ENCODE measurements at regions not wholly inside any gene's neighbourhood (a gene's known extent, or its start where the extent isn't known, plus 50 kb on each side); places are given as distances from the start of the nearest gene placed in this dataset.
"Not testable (repeated sequence)": the region's sequence is repeated elsewhere in the genome, so short reads cannot be mapped to it uniquely, and the experiment has no call there.

DNA sequence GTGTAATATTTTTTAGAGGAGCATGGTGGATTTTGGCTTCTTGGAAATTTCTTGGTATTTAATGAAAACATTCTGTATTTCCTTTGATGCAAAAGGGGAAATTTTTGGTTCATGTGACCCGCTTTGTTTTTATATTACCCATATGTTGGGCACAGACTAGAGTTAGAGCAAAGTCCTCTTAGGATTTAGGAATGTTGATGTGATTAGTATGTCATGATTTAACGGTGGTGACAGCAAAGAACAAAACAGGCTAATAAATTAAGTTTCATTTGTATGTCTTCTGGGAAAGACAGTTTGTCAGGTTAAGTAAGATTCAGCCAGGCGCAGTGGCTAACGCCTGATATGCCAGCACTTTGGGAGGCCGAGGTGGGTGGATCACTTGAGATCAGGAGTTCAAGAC lies 304.6 kb downstream of the REEP3 start:
- TF ChIP-seq, protein P1, sequence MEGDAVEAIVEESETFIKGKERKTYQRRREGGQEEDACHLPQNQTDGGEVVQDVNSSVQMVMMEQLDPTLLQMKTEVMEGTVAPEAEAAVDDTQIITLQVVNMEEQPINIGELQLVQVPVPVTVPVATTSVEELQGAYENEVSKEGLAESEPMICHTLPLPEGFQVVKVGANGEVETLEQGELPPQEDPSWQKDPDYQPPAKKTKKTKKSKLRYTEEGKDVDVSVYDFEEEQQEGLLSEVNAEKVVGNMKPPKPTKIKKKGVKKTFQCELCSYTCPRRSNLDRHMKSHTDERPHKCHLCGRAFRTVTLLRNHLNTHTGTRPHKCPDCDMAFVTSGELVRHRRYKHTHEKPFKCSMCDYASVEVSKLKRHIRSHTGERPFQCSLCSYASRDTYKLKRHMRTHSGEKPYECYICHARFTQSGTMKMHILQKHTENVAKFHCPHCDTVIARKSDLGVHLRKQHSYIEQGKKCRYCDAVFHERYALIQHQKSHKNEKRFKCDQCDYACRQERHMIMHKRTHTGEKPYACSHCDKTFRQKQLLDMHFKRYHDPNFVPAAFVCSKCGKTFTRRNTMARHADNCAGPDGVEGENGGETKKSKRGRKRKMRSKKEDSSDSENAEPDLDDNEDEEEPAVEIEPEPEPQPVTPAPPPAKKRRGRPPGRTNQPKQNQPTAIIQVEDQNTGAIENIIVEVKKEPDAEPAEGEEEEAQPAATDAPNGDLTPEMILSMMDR (conservative IDR thresholded peaks at IDR 0.05; ENCODE audit: low read depth, low read length), result no peak
- H3K4me3 ChIP-seq (ENCODE audit: low read depth, low read length), result no peak overlapping the region
- no peak for DNase-seq (ENCODE audit: low read depth)

DNA sequence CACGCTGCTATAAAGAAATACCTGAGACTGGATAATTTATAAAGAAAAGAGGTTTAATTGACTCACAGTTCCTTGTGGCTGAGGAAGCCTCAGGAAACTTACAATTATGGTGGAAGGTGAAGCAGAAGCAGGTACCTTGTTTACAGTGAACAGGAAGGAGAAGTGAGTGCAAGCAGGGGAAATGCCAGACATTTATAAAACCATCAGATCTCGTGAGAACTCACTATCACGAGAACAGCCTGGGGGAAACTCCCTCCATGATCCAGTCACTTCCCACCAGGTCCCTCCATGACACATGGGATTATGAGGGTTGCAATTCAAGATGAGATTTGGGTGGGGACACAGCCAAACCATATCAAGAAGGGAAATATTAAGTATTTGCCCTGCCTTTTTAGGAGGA lies 305.8 kb downstream of the REEP3 start:
- not testable (repeated sequence) for DNase-seq (ENCODE audit: low read depth); H3K4me3 ChIP-seq (ENCODE audit: low read depth, low read length)

DNA sequence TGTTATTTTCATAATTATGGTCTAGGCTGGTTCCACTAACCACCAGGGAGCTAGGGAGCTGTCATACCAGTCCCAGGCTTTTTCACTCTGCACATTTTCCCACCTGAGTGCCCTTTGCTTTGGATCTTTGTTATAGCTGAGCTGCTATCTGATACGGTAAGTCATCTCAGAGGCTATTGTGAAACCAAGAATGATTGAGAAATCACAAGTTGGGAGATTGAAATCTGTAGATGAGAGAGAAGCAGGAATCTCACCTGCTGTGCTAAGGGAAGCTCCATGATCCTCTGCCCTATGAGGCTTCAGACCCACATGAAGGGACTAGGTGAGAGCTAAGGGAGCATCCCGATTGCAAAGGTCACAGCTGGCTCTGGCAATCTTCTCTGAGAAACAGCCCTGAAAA lies 307.8 kb downstream of the REEP3 start:
- no peak overlapping the region for H3K4me3 ChIP-seq (ENCODE audit: low read depth, low read length)
- DNase-seq (ENCODE audit: low read depth), result peak; percentile 26
- TF ChIP-seq, protein P1 (conservative IDR thresholded peaks at IDR 0.05; ENCODE audit: low read depth, low read length), result no peak

DNA sequence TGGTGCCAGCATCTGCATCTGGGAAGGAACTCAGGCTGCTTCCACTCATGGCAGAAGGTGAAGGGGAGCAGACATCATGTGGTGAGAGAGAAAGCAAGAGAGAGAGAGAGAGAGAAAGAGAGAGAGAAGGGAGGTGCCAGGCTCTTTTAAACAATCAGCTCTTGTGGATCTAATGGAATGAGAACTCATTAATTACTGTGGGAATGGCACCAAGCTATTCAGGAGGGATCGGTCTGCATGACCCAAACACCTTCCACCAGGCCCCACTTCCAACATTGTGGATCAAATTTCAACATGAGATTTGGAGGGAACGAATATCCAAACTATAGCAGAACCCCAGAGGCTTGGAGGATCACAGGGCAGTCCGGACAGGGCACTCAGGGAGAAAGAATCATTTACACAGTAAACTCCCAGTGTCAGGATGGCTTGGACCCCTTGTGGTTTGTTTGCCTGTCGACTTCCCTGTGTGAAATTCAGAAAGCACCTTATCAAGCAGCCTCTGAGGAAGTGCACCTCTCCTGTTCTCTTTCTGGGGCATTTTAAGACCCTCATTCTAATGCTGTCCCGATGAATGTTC lies 308.5 kb downstream of the REEP3 start:
- TF ChIP-seq, protein P1 (conservative IDR thresholded peaks at IDR 0.05; ENCODE audit: low read depth, low read length), result no peak
- DNase-seq (ENCODE audit: low read depth), result no peak
- no peak overlapping the region for H3K4me3 ChIP-seq (ENCODE audit: low read depth, low read length)

DNA sequence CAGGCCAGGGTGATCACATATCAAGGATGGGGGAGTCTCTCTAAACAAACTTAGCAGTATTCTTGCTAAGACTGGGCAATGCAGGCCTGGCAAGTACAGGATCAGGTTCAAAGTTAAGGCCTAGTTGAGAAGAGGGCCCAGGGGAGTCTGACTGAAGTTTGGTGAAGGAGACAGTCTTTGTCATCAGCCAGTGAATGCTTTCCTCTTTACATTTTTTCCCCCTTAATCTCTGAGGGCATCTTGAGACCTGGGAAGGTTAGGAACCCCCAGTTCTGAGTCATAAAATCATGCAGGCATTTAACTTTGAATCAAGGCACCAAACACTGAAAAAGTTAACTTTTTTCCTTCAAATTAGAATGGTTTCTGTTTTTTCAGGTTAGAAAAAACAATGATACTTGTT lies 311.5 kb downstream of the REEP3 start:
- DNase-seq (ENCODE audit: low read depth), result no peak
- TF ChIP-seq, protein P1 (conservative IDR thresholded peaks at IDR 0.05; ENCODE audit: low read depth, low read length), result no peak
- H3K4me3 ChIP-seq (ENCODE audit: low read depth, low read length), result no peak overlapping the region

DNA sequence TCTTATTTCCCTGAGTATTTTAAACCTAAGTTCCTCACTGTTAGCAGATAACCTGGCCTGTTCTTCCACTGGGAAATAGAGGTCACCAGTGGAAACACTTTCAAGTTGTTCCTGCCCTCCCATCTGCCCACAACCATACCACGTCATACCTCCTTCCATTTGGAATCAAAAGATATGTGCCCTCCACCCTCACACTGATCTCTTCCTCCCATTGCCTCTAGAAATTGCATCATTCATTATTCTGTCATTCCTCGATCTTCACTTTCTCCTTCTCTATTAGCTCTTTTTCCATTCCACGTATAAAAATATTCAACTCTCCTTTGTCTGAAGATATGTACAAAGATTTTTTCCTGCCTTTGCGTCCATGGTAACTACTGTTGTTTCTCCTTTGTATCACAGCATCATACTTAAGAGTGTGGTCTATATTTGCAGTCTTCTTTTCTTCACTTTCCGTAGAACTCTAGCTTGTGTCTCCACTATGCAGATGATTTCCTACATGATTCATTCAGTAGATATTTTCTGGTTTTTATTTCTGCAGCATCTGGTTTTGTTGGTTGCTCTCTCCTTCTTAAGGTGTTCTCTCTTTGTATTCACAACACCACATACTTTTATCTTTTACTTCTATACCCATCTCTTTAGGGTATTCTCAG lies 312.3 kb downstream of the REEP3 start:
- no peak overlapping the region for H3K4me3 ChIP-seq (ENCODE audit: low read depth, low read length)
- DNase-seq (ENCODE audit: low read depth), result peak; percentile 26
- TF ChIP-seq, protein P1 (conservative IDR thresholded peaks at IDR 0.05; ENCODE audit: low read depth, low read length), result no peak

DNA sequence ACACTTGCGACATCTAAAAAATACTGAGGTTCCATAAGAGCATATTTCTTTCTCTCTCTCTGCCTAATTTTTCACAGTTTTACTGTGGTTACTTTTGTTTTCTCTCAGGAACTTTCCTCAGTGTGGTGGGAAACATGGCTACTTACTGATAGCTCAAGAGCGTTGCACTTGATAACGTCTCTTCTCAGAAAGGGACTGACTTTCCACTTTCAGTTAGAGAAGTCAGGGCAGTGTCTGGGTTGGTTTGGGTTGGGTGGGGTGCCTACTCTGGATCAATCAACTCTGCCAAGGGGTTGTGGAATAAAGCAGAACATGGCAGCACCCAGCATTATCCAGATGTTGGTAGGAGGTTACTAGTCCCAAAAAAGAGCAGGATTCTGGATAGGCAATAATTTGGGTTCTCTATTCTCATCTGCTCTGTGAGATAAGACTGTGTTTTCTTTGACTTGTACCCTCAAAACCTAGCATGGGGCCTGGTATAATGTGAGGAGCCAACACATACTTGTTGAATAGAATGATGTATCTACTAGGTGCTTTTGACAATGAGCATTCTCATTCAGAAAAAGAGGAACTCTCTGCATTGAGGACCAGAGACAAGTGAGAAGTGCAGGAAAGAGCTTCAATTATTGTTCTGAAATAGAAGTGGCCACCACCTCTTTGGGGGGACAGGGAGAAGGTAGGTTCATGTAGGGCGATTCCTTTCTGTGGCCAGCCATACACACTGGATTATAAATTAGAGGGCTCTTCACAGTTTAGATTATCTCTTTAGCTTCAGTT lies 315.7 kb downstream of the REEP3 start:
- no peak overlapping the region for H3K4me3 ChIP-seq (ENCODE audit: low read depth, low read length)
- TF ChIP-seq, protein P1 (conservative IDR thresholded peaks at IDR 0.05; ENCODE audit: low read depth, low read length), result no peak
- no peak for DNase-seq (ENCODE audit: low read depth)

Data from choroid plexus epithelial cell (primary cell).